GM23248 (cell line): ENCODE measurements at regions not wholly inside any gene's neighbourhood (a gene's known extent, or its start where the extent isn't known, plus 50 kb on each side); places are given as distances from the start of the nearest gene placed in this dataset.

Experiments used
- EZH2 ChIP-seq: fragments of 200-600 bp; sonication (generic); IDR thresholded peaks from 2 replicates; pipeline ENCODE4 v1.6.1; 2018; ENCODE audit warnings: antibody characterized with exemption, mild to moderate bottlenecking; ENCODE audit not compliant: insufficient read depth, poor library complexity, severe bottlenecking
- EZH2phosphoT487 ChIP-seq: fragments of 200-600 bp; sonication (generic); IDR thresholded peaks from 2 replicates; pipeline ENCODE4 v1.6.1; 2018; ENCODE audit warnings: antibody characterized with exemption, moderate library complexity, mild to moderate bottlenecking, low read depth; ENCODE audit not compliant: insufficient read depth

GRCh38 chr10:90592638-90593302, 265.1 kb downstream of the HTR7 start:
- TF ChIP-seq EZH2phosphoT487 = no peak
- no peak for TF ChIP-seq EZH2
